LNCaP clone FGC (cell line): ENCODE measurements at regions not wholly inside any gene's neighbourhood (a gene's known extent, or its start where the extent isn't known, plus 50 kb on each side); places are given as distances from the start of the nearest gene placed in this dataset.

Experiments used
- DNase-seq: peaks from one replicate; pipeline ENCODE4 v3.0.0-alpha.2; 2011; ENCODE audit warnings: low read depth
- H3K4me3 ChIP-seq: 2 replicates; pipeline ENCODE4 v1.5.1; 2011; ENCODE audit warnings: mild to moderate bottlenecking, low read depth, low read length, control low read depth
- CTCF ChIP-seq: IDR thresholded peaks from 2 replicates; pipeline ENCODE4 v1.5.1; 2012; ENCODE audit warnings: mild to moderate bottlenecking; ENCODE audit not compliant: control insufficient read depth, insufficient read depth; ENCODE audit errors: extremely low read depth

DNA sequence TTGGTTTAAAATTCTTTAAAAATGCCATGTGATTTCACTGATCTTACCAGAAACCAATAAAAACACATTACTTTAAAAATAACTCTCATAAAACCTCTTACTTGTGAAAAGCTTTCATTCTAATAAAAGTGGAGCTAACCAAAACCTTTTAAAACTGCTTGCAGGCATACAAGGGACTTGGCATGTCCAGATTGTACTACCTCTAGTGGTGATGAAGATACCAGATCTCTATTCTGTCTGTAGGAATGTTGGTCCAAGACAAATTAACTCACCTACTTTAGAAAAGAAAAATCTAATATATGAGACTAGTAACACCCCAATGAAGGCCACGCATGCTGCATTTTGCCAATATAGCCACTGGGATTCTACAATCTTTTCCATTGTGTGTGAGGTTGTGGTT is 151.0 kb upstream of the SALL1 start:
- TF ChIP-seq CTCF: no peak
- DNase-seq: no peak
- H3K4me3 ChIP-seq: no peak overlapping the region

- no peak for DNase-seq
- no peak overlapping the region for H3K4me3 ChIP-seq
- no peak for TF ChIP-seq CTCF
These were observed 147.7 kb upstream of the SALL1 start for GRCh38 chr16:51298800-51299199.

- DNase-seq: no peak
These were observed 139.6 kb upstream of the SALL1 start for GRCh38 chr16:51290442-51291285.

GRCh38 chr16:51289336-51289735 is 138.3 kb upstream of the SALL1 start:
- H3K4me3 ChIP-seq: no peak overlapping the region
- no peak for DNase-seq
- no peak for TF ChIP-seq CTCF

More at GRCh38 chr16:51290442-51291285, 139.6 kb upstream of the SALL1 start:
- no peak overlapping the region for H3K4me3 ChIP-seq
- no peak for TF ChIP-seq CTCF

DNA sequence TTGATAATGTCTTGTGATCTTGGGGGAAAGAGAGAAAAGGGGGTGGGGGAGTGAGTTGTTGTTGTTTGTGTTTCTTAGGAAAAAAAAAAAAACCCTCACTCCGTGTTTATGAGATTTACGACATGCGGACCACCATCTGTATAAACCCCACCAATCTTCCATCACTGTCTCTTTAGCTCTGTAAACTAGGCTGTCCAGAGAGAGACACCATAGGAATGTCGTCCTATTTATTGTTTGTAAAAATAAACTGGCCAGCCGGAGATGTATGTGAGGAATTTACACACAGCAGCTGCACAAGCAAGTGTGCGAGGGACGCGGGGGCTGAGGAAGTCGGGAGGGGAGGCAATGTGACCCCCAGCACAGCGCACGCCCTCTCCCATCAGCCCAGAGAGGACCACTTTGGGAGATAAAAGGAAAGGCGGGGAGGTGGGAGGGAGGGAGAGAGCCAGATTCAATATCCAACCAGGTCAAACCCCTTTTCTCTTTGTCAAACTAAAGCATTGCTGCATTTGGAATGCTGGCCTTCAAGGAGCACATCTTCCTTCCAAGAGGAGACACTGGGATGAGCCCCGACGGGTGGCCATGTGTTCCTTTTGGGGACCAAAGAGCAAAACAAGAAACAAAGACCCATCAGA is 136.2 kb upstream of the SALL1 start:
- TF ChIP-seq CTCF: no peak
- no peak overlapping the region for H3K4me3 ChIP-seq
- no peak for DNase-seq

- no peak for DNase-seq
- no peak for TF ChIP-seq CTCF
- no peak overlapping the region for H3K4me3 ChIP-seq
These were observed 135.2 kb upstream of the SALL1 start for GRCh38 chr16:51286272-51286671.
